Fibroblast of lung (primary cell): ENCODE measurements at regions not wholly inside any gene's neighbourhood (a gene's known extent, or its start where the extent isn't known, plus 50 kb on each side); places are given as distances from the start of the nearest gene placed in this dataset.

Source experiments
- DNase-seq, 2 donors: peaks; one replicate each; pipeline versions ENCODE4 v3.0.0 to v3.0.0-alpha.2; 2010; ENCODE audit warnings: low read depth in 2 of 2
- H2AFZ ChIP-seq: 2 replicates; pipeline ENCODE4 v1.5.1; 2012; ENCODE audit warnings: low read length, control low read depth, inconsistent platforms
- H3K27ac ChIP-seq: 2 replicates; pipeline ENCODE4 v1.5.1; 2011; ENCODE audit warnings: low read length, control low read depth; ENCODE audit not compliant: insufficient read depth
- H3K27me3 ChIP-seq: 2 replicates; pipeline ENCODE4 v1.5.1; 2011; ENCODE audit warnings: mild to moderate bottlenecking, low read length; ENCODE audit not compliant: control insufficient read depth, insufficient read depth
- H3K36me3 ChIP-seq: 2 replicates; pipeline ENCODE4 v1.5.1; 2011; ENCODE audit warnings: low read length; ENCODE audit not compliant: control insufficient read depth, insufficient read depth
- H3K4me1 ChIP-seq: 2 replicates; pipeline ENCODE4 v1.5.1; 2011; ENCODE audit warnings: low read length; ENCODE audit not compliant: control insufficient read depth, insufficient read depth; ENCODE audit errors: extremely low read depth
- H3K4me2 ChIP-seq: 2 replicates; pipeline ENCODE4 v1.5.1; 2011; ENCODE audit warnings: low read length, control low read depth; ENCODE audit not compliant: insufficient read depth; ENCODE audit errors: extremely low read depth
- H3K4me3 ChIP-seq, 4 experiments: fragments of 200-600 bp in 1 of 4; sonication (generic) in 1 of 4; replicated peaks in 1 of 4; 2 replicates each; pipeline ENCODE4 v1.5.1; 2011 to 2016; ENCODE audit warnings: low read length in 4 of 4, low read depth in 3 of 4, mild to moderate bottlenecking in 3 of 4, control low read depth in 2 of 4, inconsistent platforms in 1 of 4, mixed read lengths in 1 of 4; ENCODE audit not compliant: insufficient read depth in 1 of 4; ENCODE audit errors: control extremely low read depth in 1 of 4
- H3K79me2 ChIP-seq: 2 replicates; pipeline ENCODE4 v1.5.1; 2012; ENCODE audit warnings: mild to moderate bottlenecking, low read length, inconsistent platforms; ENCODE audit not compliant: control insufficient read depth, insufficient read depth
- H3K9ac ChIP-seq: 2 replicates; pipeline ENCODE4 v1.5.1; 2011; ENCODE audit warnings: mild to moderate bottlenecking, low read length, control low read depth; ENCODE audit not compliant: insufficient read depth
- H3K9me3 ChIP-seq: 2 replicates; pipeline ENCODE4 v1.5.1; 2012; ENCODE audit warnings: low read depth, low read length; ENCODE audit not compliant: control insufficient read depth, insufficient read depth
- H4K20me1 ChIP-seq: 2 replicates; pipeline ENCODE4 v1.5.1; 2011; ENCODE audit warnings: low read length; ENCODE audit not compliant: control insufficient read depth, insufficient read depth; ENCODE audit errors: extremely low read depth
- EZH2 ChIP-seq: IDR thresholded peaks from 2 replicates; pipeline ENCODE4 v1.5.1; 2012; ENCODE audit warnings: low read length, control low read depth, mild to moderate bottlenecking; ENCODE audit errors: missing control alignments
- TF ChIP-seq, protein P1 (sequence below), 2 donors: IDR thresholded peaks in 1 of 2; conservative IDR thresholded peaks in 1 of 2; 1 replicate in 1 of 2; 2 replicates in 1 of 2; pipeline ENCODE4 v1.5.1; 2011 to 2012; ENCODE audit warnings: low read length in 2 of 2, control low read depth in 1 of 2, inconsistent platforms in 1 of 2, low read depth in 1 of 2, mild to moderate bottlenecking in 1 of 2

DNA sequence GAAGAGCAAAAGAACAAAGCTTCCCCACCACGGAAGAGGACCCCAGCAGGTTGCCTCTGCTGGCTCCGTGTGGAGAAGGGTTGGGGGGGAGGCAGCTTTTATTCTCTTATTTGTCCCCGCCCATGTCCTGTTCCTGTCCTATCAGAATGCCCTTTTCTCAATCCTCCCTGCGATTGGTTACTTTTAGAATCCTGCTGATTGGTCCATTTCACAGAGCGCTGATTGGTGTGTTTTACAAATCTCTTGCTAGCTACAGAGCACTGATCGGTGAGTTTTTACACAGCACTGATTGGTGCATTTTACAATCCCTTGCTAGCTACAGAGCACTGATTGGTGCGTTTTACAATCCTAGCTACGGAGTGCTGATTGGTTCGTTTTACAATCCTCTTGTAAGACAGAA, 100.6 kb upstream of the KLF13 start:
- H3K79me2 ChIP-seq: no peaks in the 10 kb centered on the region
- H3K4me2 ChIP-seq: no peak overlapping the region
- H3K9me3 ChIP-seq: no peaks in the 10 kb centered on the region
- no peaks in the 10 kb centered on the region for H3K36me3 ChIP-seq
- no peak overlapping the region for H3K27ac ChIP-seq
- H3K9ac ChIP-seq: no peak overlapping the region
- no peak for DNase-seq
- H3K4me3 ChIP-seq: no peak overlapping the region
- no peak for TF ChIP-seq EZH2
- TF ChIP-seq, protein P1, sequence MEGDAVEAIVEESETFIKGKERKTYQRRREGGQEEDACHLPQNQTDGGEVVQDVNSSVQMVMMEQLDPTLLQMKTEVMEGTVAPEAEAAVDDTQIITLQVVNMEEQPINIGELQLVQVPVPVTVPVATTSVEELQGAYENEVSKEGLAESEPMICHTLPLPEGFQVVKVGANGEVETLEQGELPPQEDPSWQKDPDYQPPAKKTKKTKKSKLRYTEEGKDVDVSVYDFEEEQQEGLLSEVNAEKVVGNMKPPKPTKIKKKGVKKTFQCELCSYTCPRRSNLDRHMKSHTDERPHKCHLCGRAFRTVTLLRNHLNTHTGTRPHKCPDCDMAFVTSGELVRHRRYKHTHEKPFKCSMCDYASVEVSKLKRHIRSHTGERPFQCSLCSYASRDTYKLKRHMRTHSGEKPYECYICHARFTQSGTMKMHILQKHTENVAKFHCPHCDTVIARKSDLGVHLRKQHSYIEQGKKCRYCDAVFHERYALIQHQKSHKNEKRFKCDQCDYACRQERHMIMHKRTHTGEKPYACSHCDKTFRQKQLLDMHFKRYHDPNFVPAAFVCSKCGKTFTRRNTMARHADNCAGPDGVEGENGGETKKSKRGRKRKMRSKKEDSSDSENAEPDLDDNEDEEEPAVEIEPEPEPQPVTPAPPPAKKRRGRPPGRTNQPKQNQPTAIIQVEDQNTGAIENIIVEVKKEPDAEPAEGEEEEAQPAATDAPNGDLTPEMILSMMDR (conservative IDR thresholded peaks at IDR 0.05 in 1 of 2, IDR thresholded peaks at IDR 0.05 in 1 of 2; ENCODE audit: low read depth in 1 of 2, low read length in 2 of 2): no peak
- H4K20me1 ChIP-seq: no peaks in the 10 kb centered on the region
- H3K27me3 ChIP-seq: peaks cover 3% of the 10 kb centered on the region
- peaks cover 6% of the 10 kb centered on the region for H3K4me1 ChIP-seq
- H2AFZ ChIP-seq: no peak overlapping the region

GRCh38 chr15:31227235-31227634, 99.4 kb upstream of the KLF13 start:
- H3K79me2 ChIP-seq: no peaks in the 10 kb centered on the region
- no peak overlapping the region for H2AFZ ChIP-seq
- DNase-seq: no peak
- no peak overlapping the region for H3K9ac ChIP-seq
- H3K36me3 ChIP-seq: no peaks in the 10 kb centered on the region
- H3K4me2 ChIP-seq: no peak overlapping the region
- no peaks in the 10 kb centered on the region for H3K9me3 ChIP-seq
- peaks cover 6% of the 10 kb centered on the region for H3K4me1 ChIP-seq
- TF ChIP-seq, protein P1 (conservative IDR thresholded peaks at IDR 0.05 in 1 of 2, IDR thresholded peaks at IDR 0.05 in 1 of 2; ENCODE audit: low read depth in 1 of 2, low read length in 2 of 2): no peak
- no peak for TF ChIP-seq EZH2
- H3K4me3 ChIP-seq: no peak overlapping the region
- no peaks in the 10 kb centered on the region for H4K20me1 ChIP-seq
- H3K27ac ChIP-seq: no peak overlapping the region
- peaks cover 3% of the 10 kb centered on the region for H3K27me3 ChIP-seq

GRCh38 chr15:31228011-31228484, 98.6 kb upstream of the KLF13 start:
- H2AFZ ChIP-seq: no peak overlapping the region
- no peak for TF ChIP-seq EZH2
- TF ChIP-seq, protein P1 (conservative IDR thresholded peaks at IDR 0.05 in 1 of 2, IDR thresholded peaks at IDR 0.05 in 1 of 2; ENCODE audit: low read depth in 1 of 2, low read length in 2 of 2): no peak
- peaks cover 6% of the 10 kb centered on the region for H3K4me1 ChIP-seq

More at GRCh38 chr15:31228011-31228484, 98.6 kb upstream of the KLF13 start:
- H3K79me2 ChIP-seq: no peaks in the 10 kb centered on the region
- H3K36me3 ChIP-seq: no peaks in the 10 kb centered on the region
- H3K27ac ChIP-seq: no peak overlapping the region
- no peaks in the 10 kb centered on the region for H3K9me3 ChIP-seq
- H3K4me3 ChIP-seq: no peak overlapping the region
- no peak for DNase-seq
- H3K9ac ChIP-seq: no peak overlapping the region
- H3K27me3 ChIP-seq: peaks cover 3% of the 10 kb centered on the region
- no peaks in the 10 kb centered on the region for H4K20me1 ChIP-seq
- H3K4me2 ChIP-seq: no peak overlapping the region
